Stimulated activated CD8-positive, alpha-beta memory T cell treated with anti-CD3 and anti-CD28 coated beads, Interleukin-15, amount 100 ng/mL, for 4 hours (primary cell): ENCODE measurements at regions not wholly inside any gene's neighbourhood (a gene's known extent, or its start where the extent isn't known, plus 50 kb on each side); places are given as distances from the start of the nearest gene placed in this dataset.

Experiments used
- DNase-seq, 2 donors: peaks; one replicate each; pipeline ENCODE4 v3.0.0-alpha.2; 2020; ENCODE audit warnings: low read depth in 2 of 2

DNA sequence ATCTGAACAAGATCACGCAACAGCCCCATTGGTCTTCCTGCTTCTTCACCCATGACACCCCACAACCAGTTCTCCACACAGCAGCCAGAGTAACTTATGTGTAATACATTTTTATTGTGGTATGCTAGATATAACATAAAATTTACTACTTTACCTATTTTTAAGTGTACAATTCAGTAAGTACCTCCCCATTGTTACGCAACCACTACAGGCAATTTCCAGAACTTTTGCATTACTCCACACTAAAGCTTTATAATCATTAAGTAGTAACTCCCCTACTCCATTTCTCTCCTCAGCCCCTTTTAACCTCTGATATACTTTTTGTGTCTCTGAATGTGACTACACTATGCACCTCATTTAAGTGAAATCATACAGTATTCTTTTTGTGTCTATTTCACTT, 575.4 kb upstream of the CADM1 start:
- no peak for DNase-seq

DNA sequence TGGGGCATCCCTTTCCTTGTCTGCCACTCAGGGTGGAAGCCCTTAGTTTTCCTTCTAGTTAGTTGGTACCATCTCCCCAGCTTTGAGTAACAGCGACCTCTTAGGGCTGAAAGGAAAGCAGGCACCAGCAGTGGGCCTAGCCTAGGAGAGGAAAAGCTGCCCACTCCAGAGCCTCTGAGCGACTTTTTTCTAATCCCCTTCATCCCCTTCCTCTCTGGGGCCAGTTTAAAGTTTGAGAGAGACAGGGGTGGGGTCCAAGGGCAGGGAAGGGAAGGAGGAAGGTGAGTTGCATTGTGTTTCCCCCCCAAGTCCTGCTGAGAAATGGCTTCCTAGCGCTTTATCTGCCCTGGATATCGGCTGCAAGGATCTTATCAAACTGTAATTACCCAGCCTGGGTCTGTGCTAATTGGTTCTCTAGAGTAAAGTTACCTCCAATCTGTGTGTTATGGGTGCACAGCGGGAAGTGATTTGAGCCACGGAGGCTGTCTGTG, 573.9 kb upstream of the CADM1 start:
- DNase-seq: no peak

DNA sequence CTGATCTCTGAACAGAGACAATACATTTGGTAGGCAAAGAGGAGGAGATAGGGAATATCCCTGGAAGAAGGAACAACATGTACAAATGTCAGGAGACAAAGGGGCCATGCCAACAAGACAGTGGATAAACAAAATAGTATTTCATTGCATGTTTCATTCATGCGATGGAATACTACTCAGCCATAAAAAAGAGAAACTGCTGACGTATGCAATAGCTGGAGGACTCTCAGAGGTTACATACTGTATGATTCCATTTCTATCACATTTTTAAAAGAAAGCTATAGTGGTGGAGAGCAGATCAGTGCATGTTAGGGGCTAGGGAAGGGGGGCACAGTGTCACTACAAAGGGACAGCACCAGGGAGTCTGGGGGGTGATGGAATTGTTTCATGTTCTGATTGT, 572.9 kb upstream of the CADM1 start:
- DNase-seq: no peak

DNA sequence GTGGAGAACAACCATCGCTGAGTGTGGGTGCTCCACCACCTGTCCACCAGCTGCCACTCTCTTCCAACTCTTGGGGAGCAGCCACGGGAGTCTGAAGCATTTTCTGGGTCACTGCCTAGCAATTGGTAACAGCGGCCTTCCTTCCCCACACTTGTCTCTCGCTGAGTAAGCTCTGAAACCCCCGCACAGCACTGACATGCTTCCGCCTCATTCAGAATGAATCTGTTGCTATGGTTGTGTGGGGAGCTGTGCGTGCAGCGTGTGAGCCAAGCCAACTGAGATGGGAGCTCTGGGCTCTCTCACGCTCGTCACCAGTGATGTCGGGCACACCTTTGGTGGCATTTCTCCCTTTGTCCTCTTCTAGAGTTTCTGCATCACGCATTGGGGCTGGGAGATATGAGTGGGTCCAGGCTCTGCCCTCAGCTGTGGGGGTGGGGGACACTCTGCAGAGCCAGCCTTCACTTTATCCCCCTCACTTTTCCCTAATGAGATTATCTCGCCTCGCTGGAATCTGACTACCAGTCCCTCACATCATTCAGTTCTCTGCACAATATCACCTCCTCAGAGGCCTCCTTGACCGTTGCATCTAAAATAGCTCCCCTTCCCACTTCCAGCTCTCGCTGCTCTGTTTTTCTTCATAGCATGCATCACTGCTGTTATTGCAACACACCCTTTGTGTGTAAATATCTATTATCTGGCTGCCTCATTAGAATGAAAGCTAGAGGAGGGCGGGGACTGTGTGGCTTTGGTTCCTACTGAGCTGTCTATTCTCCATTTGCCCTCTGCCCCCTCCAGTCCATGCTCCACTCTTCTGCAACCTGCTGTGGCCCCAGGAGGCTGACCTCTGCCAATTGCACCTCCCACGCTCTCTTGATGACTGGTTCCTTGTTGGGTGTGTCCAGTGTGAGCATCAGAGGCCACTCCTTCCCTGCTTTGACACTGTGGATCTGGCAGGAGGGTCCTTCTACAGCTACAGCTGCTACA, 569.9 kb upstream of the CADM1 start:
- no peak for DNase-seq

DNA sequence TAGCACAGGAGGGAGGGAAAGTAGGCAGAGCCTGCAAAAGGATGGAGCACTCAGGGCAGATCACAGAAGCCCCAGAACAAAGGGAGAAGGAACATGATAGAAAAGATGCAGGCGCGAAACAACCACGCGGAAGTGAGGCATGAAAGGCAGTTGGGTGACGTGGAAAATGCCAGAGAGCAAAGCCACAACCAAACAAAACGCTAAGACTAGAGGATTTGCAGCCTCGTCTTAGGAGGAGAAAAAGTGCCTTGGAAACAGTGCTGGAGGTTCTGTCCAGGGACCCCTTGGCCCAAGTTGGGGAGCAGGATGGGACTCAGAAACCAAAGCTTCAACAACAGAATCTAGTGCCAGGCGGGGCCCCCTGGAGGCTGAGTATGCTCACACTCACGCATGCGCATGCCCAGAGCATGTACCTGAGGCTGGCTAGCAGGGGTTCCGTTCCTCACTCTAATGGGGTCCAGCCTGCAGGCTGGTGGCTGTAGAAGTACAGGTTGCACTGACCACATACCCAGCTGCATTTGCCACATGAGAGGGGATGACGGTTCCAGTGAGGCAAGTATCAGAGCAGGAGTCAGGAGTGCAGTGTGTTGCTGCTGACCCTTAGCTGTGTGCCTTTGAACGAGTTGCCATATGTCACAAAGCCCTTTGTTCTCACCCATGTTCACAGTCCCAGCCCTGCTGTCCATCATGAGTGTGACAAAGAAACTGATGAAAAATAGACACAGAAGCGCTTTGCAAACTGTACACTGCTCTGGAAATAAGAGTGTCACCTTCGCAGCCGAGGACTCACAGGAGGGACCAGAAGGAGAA, 568.6 kb upstream of the CADM1 start:
- no peak for DNase-seq

DNA sequence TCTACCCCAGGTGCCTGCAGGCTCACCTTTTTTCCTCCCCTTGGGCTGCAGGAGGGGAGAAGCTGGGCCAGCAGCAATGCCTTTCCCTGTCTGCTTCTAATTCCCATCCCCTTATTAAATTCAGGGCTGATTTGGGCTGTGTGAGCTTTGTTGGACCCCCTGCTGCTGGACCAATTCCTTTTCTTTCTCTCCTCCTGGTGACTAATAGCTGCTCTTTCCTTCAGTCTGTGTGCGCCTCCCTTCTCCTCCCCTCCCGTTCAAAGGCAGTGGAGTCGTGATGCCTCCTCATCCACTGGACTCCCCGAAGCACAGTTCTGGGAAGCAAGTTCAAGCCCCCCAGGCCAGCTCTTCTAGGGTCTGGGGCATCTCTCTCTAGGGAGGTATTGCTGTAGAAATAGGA, 567.9 kb upstream of the CADM1 start:
- no peak for DNase-seq

DNA sequence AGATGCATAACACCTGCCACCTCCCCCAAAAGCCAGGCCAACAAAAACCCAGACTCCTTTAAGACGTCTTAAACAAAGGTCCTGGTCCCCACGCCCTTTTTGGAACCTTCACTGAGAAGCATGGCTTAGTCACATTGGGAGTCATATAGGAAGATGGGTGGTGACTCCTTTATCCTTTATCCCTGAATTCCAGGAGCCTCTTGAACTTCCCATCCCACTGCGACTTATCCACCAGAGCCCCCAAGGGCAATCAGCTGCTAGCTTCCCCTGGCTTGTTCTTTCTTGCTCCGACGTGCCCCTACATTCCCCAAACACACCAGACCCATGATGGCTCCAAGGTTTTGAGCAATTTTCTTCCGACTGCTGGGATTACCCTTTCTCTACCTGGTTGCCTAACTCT, 567.0 kb upstream of the CADM1 start:
- no peak for DNase-seq

DNA sequence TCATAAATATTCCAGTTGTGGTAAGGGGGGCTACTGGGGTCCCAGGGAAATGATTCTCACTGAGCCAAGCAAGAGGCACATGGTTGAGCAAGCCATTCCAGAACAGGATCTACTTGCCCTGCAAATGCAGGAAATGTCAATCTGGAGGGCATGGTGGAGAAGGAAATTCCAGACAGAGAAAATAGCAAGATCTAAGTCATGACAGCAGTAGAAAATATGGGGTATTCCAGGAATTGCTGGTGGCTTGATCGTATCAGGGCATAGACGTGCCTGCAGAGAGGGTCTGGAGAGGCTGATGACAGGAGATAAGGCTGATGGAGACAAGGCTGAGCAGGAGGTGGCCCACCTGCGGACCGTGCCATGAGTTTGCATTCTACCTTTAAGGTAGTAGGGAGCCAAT, 566.3 kb upstream of the CADM1 start:
- DNase-seq: no peak

DNA sequence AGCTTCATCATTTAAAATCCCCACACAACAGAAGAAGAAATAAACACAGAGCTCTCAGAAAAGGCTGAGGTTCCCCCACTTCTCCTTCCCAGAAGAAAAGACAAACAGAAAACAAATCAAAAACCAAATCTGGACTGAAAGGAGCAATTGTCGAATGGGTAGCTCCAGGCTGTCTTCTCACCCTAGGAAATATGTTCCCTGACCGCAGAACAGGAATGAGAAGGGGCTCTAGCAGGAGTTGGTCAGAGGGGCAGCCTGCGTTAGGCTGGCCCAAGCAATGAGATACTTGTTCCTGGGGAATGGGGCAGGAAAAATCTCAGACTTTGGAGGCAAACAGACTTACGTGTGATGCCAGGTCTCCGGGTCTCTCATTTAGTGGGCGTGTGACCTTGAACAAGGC, 562.6 kb upstream of the CADM1 start:
- no peak for DNase-seq

DNA sequence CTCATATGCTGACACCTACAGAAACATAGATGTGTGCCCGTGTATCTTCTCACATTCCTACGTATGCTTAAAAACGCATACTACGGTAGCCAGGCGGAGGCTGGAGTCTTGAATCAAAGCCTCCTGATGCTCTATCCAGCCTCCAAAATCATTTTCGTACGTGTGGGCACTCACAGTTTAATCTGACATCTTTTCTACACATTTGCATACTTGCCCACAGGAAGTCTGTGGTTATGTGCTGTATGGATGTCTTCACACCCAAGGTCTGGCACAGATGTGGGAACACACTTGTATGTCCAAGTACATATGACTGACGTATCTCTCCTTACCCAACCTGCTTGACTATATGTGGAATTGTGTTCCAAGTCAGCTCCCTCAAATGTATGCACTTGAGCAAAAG, 561.8 kb upstream of the CADM1 start:
- no peak for DNase-seq

DNA sequence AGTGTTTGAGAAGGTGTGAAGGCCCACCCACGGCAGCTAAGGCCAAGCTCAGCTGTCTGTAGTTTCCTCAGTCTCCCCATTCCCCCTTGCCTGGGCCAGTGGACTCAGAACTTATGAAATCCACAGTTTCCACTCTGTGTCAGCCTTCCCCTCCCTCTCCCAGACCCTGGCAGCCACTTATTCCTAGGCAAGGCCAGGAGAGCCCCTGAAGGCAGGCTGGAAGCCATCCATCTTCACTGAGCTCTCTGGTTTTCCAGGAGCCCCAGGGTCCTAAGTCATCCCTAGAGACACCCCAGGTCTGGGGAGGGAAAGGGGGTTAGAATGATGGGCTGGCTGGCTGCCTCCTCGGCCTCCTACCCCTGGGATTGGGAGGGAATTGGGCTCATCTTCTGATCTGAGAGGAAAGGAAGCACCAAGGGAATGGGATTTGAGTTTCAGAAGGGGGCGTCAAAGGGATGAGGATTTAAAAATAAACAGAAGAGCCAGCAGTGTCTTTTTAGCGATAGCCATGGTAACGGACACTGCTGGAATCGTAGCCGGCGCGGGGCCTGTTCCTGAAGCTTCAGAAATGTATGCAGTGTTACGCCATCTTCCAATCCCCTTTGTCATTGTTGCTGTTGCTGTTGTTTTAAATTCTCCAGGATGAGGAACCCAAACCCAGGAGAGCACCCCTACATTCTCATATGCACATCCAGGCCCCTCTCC, 561.1 kb upstream of the CADM1 start:
- DNase-seq: no peak

DNA sequence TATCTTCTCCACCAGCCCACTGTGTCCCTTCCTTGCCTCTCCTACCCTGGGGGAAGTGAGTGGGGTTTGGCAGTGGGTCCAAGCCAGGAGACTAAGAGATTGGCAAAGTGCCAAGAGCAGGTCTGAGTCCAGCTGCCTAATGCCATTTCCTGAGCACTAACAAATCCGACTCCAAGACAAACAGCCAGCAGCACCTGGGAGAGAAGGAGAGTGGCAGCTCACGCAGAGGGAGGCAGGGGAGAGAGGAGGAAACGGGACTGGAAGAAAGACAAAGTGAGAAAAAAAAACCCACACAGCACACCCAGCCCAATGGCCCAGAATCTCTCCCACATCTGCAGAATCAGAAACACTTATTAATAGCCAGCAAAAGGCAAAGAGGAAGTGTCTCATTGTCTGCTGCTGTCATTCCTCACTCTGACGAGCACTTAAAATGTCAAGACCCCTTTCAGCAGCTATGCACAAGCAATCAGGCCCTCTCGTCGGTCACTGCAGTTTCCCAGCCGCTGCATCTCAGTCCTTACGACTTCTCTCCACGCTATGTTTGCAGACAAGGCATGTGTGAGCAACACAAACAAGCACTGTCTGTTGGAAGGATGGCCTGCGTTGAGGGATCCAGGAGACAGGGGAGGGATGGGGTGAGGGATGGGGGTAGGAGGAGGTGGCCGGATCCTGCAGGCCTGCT, 558.4 kb upstream of the CADM1 start:
- DNase-seq: no peak

DNA sequence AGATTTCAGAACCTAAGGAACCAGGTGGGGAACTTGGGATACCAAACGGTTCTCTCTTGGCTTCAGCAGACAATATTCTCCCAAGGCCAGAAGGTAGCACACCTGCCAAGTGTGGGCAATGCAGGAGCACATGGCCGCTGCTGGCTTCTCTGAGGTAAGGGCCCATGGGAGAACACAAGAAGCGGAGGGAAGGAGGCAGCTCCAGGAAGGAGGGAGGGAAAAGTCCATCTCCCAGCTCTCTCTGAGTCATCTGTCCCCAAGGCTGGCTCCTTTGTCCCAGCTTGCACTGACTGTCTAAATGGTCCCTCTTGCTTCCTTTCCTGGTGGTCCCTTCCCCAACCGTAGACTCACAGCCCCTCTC, 557.9 kb upstream of the CADM1 start:
- no peak for DNase-seq

DNA sequence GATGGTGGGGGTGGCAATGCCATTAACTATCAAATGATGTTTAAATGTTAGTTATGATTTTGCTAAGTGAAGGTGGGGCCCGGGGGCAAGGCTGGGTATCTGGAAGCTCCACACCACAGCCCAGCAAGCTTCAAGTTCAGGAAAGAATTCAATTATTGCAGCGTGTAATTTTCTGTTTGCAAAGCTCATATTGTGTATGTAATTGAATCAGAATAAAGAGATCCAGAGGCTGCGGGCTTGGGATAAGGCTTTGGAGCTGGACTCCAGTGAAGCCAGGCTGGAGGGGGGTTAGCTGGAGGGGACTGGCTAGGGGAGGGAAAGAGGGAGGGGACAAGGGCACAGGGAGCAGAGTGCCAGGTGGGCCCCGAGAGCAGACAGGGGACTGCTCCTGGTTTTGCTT, 557.1 kb upstream of the CADM1 start:
- no peak for DNase-seq

DNA sequence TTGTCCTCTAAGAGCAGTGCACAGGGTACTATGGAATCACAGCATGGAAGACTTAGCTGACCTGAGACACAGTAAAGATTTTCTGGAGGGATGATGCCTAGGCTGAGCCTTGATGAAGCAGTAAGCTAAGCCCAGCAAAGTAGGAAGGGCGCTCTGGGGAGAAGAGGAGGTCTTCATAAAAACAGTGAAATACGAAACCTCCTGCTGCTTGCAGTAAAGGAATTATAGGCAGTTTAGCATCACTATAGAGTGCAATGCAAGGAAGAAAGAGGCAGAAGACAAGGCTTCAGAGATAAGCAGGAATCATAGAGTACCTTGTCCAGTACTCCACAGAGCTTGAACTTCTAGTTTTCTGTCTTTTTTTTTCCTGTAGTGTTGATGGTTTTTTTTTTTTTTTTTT, 555.7 kb upstream of the CADM1 start:
- DNase-seq: no peak

DNA sequence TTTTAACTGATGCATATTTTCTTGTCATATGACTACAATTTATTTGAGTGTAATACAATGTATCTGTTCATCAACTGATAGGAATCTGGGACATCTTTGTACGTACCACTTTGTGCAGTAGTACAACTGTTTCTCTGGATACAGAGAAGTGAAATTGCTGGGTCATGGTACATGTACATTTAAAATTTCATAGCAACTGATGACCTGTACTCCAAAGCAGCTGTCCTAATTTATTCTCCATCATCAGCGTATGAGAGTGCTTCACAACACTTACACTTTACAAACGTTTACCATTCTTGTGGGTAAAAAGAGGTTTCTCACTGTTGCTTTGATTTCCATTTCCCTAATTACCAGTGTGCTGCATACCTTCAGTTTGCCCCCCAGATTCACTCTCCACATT, 552.8 kb upstream of the CADM1 start:
- DNase-seq: no peak

DNA sequence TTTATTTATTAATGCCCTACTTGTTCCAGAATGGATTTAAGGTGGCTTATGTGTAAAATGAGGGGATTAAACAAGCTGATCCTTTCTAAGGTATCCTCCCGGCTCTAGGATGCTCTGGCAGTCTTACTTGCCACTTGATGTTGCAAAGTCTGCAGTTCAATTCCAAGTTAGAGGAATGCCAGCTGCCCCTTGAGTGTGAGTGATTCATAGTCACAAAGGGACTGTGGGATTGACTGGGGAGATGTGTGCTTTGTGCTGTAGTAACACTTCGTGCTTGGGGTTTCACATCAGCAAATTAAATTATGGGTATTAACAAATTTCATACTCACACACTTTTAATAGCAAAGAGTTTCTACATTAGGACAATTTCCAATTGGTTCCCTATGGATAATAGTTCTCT, 550.8 kb upstream of the CADM1 start:
- DNase-seq: no peak

DNA sequence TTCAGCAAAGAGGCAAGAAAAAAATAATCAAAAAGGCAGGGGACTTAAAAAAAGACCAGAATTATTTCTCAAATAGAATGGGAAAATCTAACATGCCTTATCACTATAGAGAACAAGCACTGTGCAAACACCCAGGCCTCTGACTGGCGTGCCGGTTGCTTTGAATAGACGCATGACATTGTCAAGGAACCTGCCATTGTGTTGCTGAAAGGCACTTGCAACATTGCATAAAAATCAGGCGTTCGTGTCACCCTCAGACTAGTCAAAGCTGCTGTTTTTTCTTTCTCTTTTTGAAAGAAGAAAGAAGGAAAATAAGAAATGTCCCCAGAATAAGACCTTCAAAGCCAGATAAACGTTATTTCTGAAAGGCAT, 549.3 kb upstream of the CADM1 start:
- DNase-seq: no peak

DNA sequence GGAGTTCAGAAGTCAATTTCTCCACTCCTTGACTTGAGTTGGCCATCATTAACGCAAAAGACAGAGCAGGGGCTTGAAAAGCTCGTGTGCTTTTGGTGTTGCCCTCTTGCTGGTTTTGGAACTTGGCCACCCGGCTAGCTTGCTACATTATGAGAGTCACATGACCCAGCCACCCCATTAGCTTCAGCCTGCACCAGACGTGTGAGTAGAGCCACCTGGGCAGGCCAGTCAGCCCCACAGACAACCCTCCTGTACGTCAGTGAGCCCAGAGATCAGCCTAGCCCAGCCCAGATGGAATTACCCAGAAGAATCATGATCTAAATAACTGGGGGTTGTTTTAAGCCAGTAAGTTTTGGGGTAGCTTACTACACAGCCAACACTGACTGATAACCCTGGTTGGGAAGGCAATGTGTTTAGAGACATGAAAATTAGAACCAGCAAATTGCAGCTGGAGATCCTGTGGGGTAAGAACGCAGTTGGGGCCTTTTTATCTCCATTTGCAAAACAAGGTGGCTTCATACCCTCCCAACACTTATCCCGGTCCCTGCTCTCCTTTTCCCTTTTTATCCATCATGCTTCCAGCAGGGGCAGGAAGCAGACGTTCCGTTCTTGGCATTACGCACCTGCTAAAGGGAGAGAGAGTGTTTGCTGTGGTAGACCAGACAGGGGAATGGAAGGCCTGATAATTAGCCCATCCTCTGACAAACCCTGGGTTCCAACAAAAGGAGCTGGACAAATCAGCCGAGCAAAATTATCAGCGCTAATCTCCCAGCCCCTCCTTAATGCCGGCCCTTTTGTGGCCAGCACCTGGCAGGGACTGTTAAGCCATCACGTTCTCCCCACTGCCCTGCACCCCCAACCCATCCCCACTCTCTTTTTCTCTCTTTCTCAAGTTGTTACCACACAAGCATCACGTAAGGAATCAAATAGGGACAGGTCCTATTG, 548.7 kb upstream of the CADM1 start:
- DNase-seq: no peak

DNA sequence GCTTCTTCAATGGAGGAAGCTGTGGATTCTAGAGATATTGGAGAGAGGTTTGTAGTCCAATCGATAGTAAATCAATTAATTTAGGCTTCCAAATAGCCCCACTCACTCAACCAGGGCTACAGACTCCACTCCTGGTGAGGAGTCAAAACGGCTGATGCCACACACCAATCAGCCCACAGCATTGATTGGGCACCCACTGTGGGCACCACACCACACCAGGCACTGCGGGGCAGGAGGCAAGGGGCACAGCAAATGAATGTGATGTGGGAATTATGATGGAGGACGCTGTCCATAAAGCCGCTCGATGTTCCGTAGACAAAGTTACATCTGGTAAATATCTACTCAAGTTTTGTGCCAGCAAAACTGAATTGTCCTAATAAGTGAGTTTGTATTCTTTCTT, 547.3 kb upstream of the CADM1 start:
- no peak for DNase-seq

DNA sequence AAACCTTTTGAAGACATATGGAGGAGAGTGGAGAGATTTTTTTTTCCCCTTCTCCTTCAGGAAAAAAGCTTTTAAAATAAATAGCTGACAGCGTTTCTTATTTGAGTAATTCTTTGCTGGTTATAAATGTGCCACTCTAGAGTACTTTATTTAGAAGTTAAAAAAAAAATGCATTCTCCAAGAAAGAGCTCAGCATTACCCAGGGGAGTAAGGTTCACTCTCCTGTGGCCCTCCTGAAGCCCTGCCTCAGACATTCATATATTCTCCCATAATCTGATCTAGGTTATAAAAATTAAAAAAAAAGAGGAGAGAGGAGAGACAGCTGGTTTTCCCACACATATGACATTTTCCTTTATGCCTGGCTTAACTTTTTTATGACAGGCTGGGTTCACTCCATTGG, 545.2 kb upstream of the CADM1 start:
- DNase-seq: no peak
